SHP77 (cell line): ENCODE measurements at regions not wholly inside any gene's neighbourhood (a gene's known extent, or its start where the extent isn't known, plus 50 kb on each side); places are given as distances from the start of the nearest gene placed in this dataset.
"Not testable (repeated sequence)": the region's sequence is repeated elsewhere in the genome, so short reads cannot be mapped to it uniquely, and the experiment has no call there.

Source experiments
- DNase-seq, 2 experiments: peaks; one replicate each; lab custom pipeline; 2025; lab: John Stamatoyannopoulos, UW

GRCh38 chr3:168976969-168977368, 686.5 kb downstream of the MECOM start:
- DNase-seq, result no peak

GRCh38 chr3:168975576-168975975, 687.9 kb downstream of the MECOM start:
- DNase-seq, result no peak

- no peak for DNase-seq
Measured at GRCh38 chr3:168974617-168975403, 688.7 kb downstream of the MECOM start.

GRCh38 chr3:168973897-168974296, 689.6 kb downstream of the MECOM start:
- DNase-seq, result no peak

- no peak for DNase-seq
Measured at GRCh38 chr3:168973206-168973605, 690.3 kb downstream of the MECOM start.

GRCh38 chr3:168968609-168969008, 694.9 kb downstream of the MECOM start:
- DNase-seq, result no peak

- no peak for DNase-seq
Measured at GRCh38 chr3:168964736-168965135, 698.8 kb downstream of the MECOM start.

GRCh38 chr3:168961271-168961670, 702.2 kb downstream of the MECOM start:
- DNase-seq, result no peak

- no peak for DNase-seq
Measured at GRCh38 chr3:168959731-168960130, 703.8 kb downstream of the MECOM start.

- DNase-seq, result no peak
Measured at GRCh38 chr3:168958466-168958865, 705.0 kb downstream of the MECOM start.

- DNase-seq, result no peak
Measured at GRCh38 chr3:168956076-168956475, 707.4 kb downstream of the MECOM start.

GRCh38 chr3:168952551-168952950, 711.0 kb downstream of the MECOM start:
- DNase-seq, result no peak

GRCh38 chr3:168951884-168952283, 711.6 kb downstream of the MECOM start:
- no peak for DNase-seq

GRCh38 chr3:168951368-168951767, 712.1 kb downstream of the MECOM start:
- DNase-seq, result no peak

- DNase-seq, result no peak
Measured at GRCh38 chr3:168950622-168951021, 712.9 kb downstream of the MECOM start.

GRCh38 chr3:168939651-168940238, 723.8 kb downstream of the MECOM start:
- DNase-seq, result no peak

GRCh38 chr3:168933614-168934013, 729.9 kb downstream of the MECOM start:
- no peak for DNase-seq

- not testable (repeated sequence) for DNase-seq
Measured at GRCh38 chr3:168929997-168930396, 733.5 kb downstream of the MECOM start.

- no peak for DNase-seq
Measured at GRCh38 chr3:168926426-168926825, 737.1 kb downstream of the MECOM start.

GRCh38 chr3:168925568-168925967, 737.9 kb downstream of the MECOM start:
- no peak for DNase-seq

GRCh38 chr3:168914662-168915061, 748.9 kb downstream of the MECOM start:
- no peak for DNase-seq

GRCh38 chr3:168909260-168909659, 754.3 kb downstream of the MECOM start:
- no peak for DNase-seq

- no peak for DNase-seq
Measured at GRCh38 chr3:168895419-168895818, 768.1 kb downstream of the MECOM start.

GRCh38 chr3:168894214-168894613, 769.3 kb downstream of the MECOM start:
- DNase-seq, result no peak
